ENCODE measurements at regions not wholly inside any gene's neighbourhood (a gene's known extent, or its start where the extent isn't known, plus 50 kb on each side); places are given as distances from the start of the nearest gene placed in this dataset.
"Not testable (repeated sequence)": the region's sequence is repeated elsewhere in the genome, so short reads cannot be mapped to it uniquely, and the experiment has no call there.

- no peak for DNase-seq (ENCODE audit: low read depth, low spot score)
These were observed 117.3 kb downstream of the QRSL1 start for GRCh38 chr6:106746652-106747051.

GRCh38 chr6:106745824-106746582 lies 116.6 kb downstream of the QRSL1 start:
- DNase-seq (ENCODE audit: low read depth, low spot score): no peak

- DNase-seq (ENCODE audit: low read depth, low spot score): no peak
These were observed 115.9 kb downstream of the QRSL1 start for GRCh38 chr6:106745197-106745770.

- DNase-seq (ENCODE audit: low read depth, low spot score): no peak
These were observed 115.4 kb downstream of the QRSL1 start for GRCh38 chr6:106744781-106745180.

GRCh38 chr6:106744029-106744428 lies 114.7 kb downstream of the QRSL1 start:
- DNase-seq (ENCODE audit: low read depth, low spot score): not testable (repeated sequence)

- no peak for DNase-seq (ENCODE audit: low read depth, low spot score)
These were observed 114.2 kb downstream of the QRSL1 start for GRCh38 chr6:106743612-106744011.

GRCh38 chr6:106740287-106740686 lies 110.9 kb downstream of the QRSL1 start:
- no peak for DNase-seq (ENCODE audit: low read depth, low spot score)

- DNase-seq (ENCODE audit: low read depth, low spot score): no peak
These were observed 110.0 kb downstream of the QRSL1 start for GRCh38 chr6:106739387-106739786.

- no peak for DNase-seq (ENCODE audit: low read depth, low spot score)
These were observed 107.1 kb downstream of the QRSL1 start for GRCh38 chr6:106736502-106736901.

GRCh38 chr6:106735828-106736227 lies 106.5 kb downstream of the QRSL1 start:
- no peak for DNase-seq (ENCODE audit: low read depth, low spot score)

- DNase-seq (ENCODE audit: low read depth, low spot score): no peak
These were observed 105.8 kb downstream of the QRSL1 start for GRCh38 chr6:106735136-106735633.

- DNase-seq (ENCODE audit: low read depth, low spot score): no peak
These were observed 104.0 kb downstream of the QRSL1 start for GRCh38 chr6:106733386-106733785.

GRCh38 chr6:106732376-106732940 lies 103.1 kb downstream of the QRSL1 start:
- DNase-seq (ENCODE audit: low read depth, low spot score): no peak

GRCh38 chr6:106731843-106732160 lies 102.4 kb downstream of the QRSL1 start:
- no peak for DNase-seq (ENCODE audit: low read depth, low spot score)

- no peak for DNase-seq (ENCODE audit: low read depth, low spot score)
These were observed 101.9 kb downstream of the QRSL1 start for GRCh38 chr6:106731144-106731842.

- DNase-seq (ENCODE audit: low read depth, low spot score): no peak
These were observed 101.3 kb downstream of the QRSL1 start for GRCh38 chr6:106730718-106731117.

GRCh38 chr6:106730264-106730663 lies 100.9 kb downstream of the QRSL1 start:
- DNase-seq (ENCODE audit: low read depth, low spot score): no peak

GRCh38 chr6:106729841-106730240 lies 100.5 kb downstream of the QRSL1 start:
- DNase-seq (ENCODE audit: low read depth, low spot score): no peak

GRCh38 chr6:106728296-106728870 lies 99.0 kb downstream of the QRSL1 start:
- DNase-seq (ENCODE audit: low read depth, low spot score): no peak

GRCh38 chr6:106727480-106728149 lies 98.2 kb downstream of the QRSL1 start:
- DNase-seq (ENCODE audit: low read depth, low spot score): no peak

GRCh38 chr6:106724848-106725247 lies 95.5 kb downstream of the QRSL1 start:
- no peak for DNase-seq (ENCODE audit: low read depth, low spot score)

- DNase-seq (ENCODE audit: low read depth, low spot score): no peak
These were observed 95.0 kb downstream of the QRSL1 start for GRCh38 chr6:106724337-106724736.

Measured in brain pericyte (primary cell).